HCT116 (cell line): ENCODE measurements at regions not wholly inside any gene's neighbourhood (a gene's known extent, or its start where the extent isn't known, plus 50 kb on each side); places are given as distances from the start of the nearest gene placed in this dataset.
"Not testable (repeated sequence)": the region's sequence is repeated elsewhere in the genome, so short reads cannot be mapped to it uniquely, and the experiment has no call there.

Experiments used
- ATAC-seq: fragments of 200-7000 bp; cut with Tn5 transposase; 2 replicates; pipeline ENCODE4 v1.9.1; 2020; ENCODE audit warnings: mild to moderate bottlenecking, moderate library complexity
- BruUV-seq: library from RNA; stranded (reverse); fragments of 400-500 nt; replicated peaks from 2 replicates; lab custom pipeline; 2021; lab: Mats Ljungman, UMichigan
- CTCF ChIA-PET: fragments of 300-600 bp; sonication (Branson Sonifier 250); formaldehyde crosslinking; loops from one replicate; lab custom pipeline; 2021; ENCODE audit warnings: antibody characterized with exemption; lab: Charles Lee
- POLR2A ChIA-PET: fragments of 300-600, 350-600 bp; sonication (Branson Sonifier 250); formaldehyde crosslinking; loops from one replicate; lab custom pipeline; 2021; ENCODE audit warnings: antibody characterized with exemption; lab: Charles Lee
- RAD21 ChIA-PET, 2 experiments: fragments of 300-600 bp; sonication (Branson Sonifier 250); formaldehyde crosslinking; loops; one replicate each; lab custom pipeline; 2023; ENCODE audit warnings: low total read pairs in 2 of 2; ENCODE audit not compliant: uncharacterized antibody in 2 of 2, unreplicated experiment in 2 of 2, low non-redundant PET in 1 of 2; lab: Charles Lee
- DNase-seq: peaks from one replicate; pipeline ENCODE4 v3.0.0-alpha.2; 2010; ENCODE audit warnings: low read depth, low spot score
- H2AFZ ChIP-seq: fragments of 200-600 bp; shearing (Covaris generic), sonication (generic); 2 replicates; pipeline ENCODE4 v1.6.1; 2017; ENCODE audit warnings: low read depth, mixed run types, mixed read lengths, antibody characterized with exemption, low read length; ENCODE audit not compliant: poor library complexity, severe bottlenecking
- H3K27ac ChIP-seq: 2 replicates; pipeline ENCODE4 v1.5.1; 2012; ENCODE audit warnings: low read depth, low read length
- H3K27me3 ChIP-seq: fragments of 200-600 bp; sonication (generic); 2 replicates; pipeline ENCODE4 v1.6.1; 2016; ENCODE audit warnings: mixed run types, low read length, mixed read lengths; ENCODE audit not compliant: insufficient read depth
- H3K36me3 ChIP-seq, 2 experiments: fragments of 200-500 bp in 1 of 2; fragments of 200-600 bp in 1 of 2; sonication (Bioruptor generic) in 1 of 2; sonication (generic) in 1 of 2; 2 replicates each; pipeline versions ENCODE4 v1.5.1 to v1.6.1; 2014 to 2016; ENCODE audit warnings: low read length in 2 of 2, inconsistent platforms in 1 of 2, mixed read lengths in 1 of 2, mixed run types in 1 of 2; ENCODE audit not compliant: insufficient read depth in 2 of 2, control insufficient read depth in 1 of 2
- H3K4me1 ChIP-seq, 2 experiments: fragments of 200-600 bp in 1 of 2; sonication (generic) in 1 of 2; 2 replicates each; pipeline versions ENCODE4 v1.5.1 to v1.6.1; 2012 to 2017; ENCODE audit warnings: low read length in 2 of 2, inconsistent platforms in 1 of 2, mild to moderate bottlenecking in 1 of 2, mixed read lengths in 1 of 2, mixed run types in 1 of 2, moderate library complexity in 1 of 2; ENCODE audit not compliant: insufficient read depth in 2 of 2, control insufficient read depth in 1 of 2
- H3K4me2 ChIP-seq: fragments of 200-600 bp; sonication (generic); 2 replicates; pipeline ENCODE4 v1.6.1; 2017; ENCODE audit warnings: mixed run types, low read length, mixed read lengths
- H3K4me3 ChIP-seq, 2 experiments: fragments of 200-600 bp in 1 of 2; sonication (generic) in 1 of 2; replicated peaks in 1 of 2; 2 replicates each; pipeline ENCODE4 v1.5.1; 2011 to 2016; ENCODE audit warnings: low read length in 2 of 2, control low read depth in 1 of 2, low read depth in 1 of 2, mild to moderate bottlenecking in 1 of 2, mixed read lengths in 1 of 2, mixed run types in 1 of 2
- H3K79me2 ChIP-seq: fragments of 200-600 bp; sonication (generic); 2 replicates; pipeline ENCODE4 v1.6.1; 2017; ENCODE audit warnings: mild to moderate bottlenecking, mixed run types, low read length, moderate library complexity, mixed read lengths; ENCODE audit not compliant: insufficient read depth
- H3K9ac ChIP-seq: fragments of 200-600 bp; sonication (generic); 2 replicates; pipeline ENCODE4 v1.6.1; 2016; ENCODE audit warnings: low read length, mixed read lengths
- H3K9me2 ChIP-seq: fragments of 200-600 bp; sonication (generic), shearing (Covaris generic); 2 replicates; pipeline ENCODE4 v1.6.1; 2017; ENCODE audit warnings: mixed run types, mild to moderate bottlenecking, moderate library complexity; ENCODE audit not compliant: insufficient read depth
- H3K9me3 ChIP-seq, 2 experiments: fragments of 200-500 bp in 1 of 2; fragments of 200-600 bp in 1 of 2; sonication (Bioruptor generic) in 1 of 2; sonication (generic) in 1 of 2; 2 replicates each; pipeline ENCODE4 v1.6.1; 2014 to 2017; ENCODE audit warnings: low read length in 2 of 2, mixed read lengths in 2 of 2, inconsistent platforms in 1 of 2, low read depth in 1 of 2, mild to moderate bottlenecking in 1 of 2, mixed run types in 1 of 2, moderate library complexity in 1 of 2; ENCODE audit not compliant: control insufficient read depth in 1 of 2, insufficient read depth in 1 of 2
- H4K20me1 ChIP-seq: fragments of 200-600 bp; sonication (generic), shearing (Covaris generic); 2 replicates; pipeline ENCODE4 v1.6.1; 2017; ENCODE audit warnings: mixed run types, mild to moderate bottlenecking, moderate library complexity; ENCODE audit not compliant: insufficient read depth
- CEBPB ChIP-seq: IDR thresholded peaks from 2 replicates; pipeline ENCODE4 v1.6.1; 2012; ENCODE audit warnings: low read depth
- EZH2 ChIP-seq: fragments of 200-600 bp; sonication (generic); IDR thresholded peaks from 2 replicates; pipeline ENCODE4 v1.6.1; 2017; ENCODE audit warnings: antibody characterized with exemption, mixed run types
- EZH2phosphoT487 ChIP-seq: fragments of 200-600 bp; IDR thresholded peaks from 2 replicates; pipeline ENCODE4 v1.6.1; 2018; ENCODE audit warnings: antibody characterized with exemption, borderline replicate concordance
- FOSL1 ChIP-seq: IDR thresholded peaks from 2 replicates; pipeline ENCODE4 v1.6.1; 2012; ENCODE audit warnings: low read depth
- JUND ChIP-seq: IDR thresholded peaks from 2 replicates; pipeline ENCODE4 v1.6.1; 2012
- POLR2AphosphoS5 ChIP-seq: IDR thresholded peaks from 2 replicates; pipeline ENCODE4 v1.6.1; 2011; ENCODE audit warnings: mild to moderate bottlenecking, low read depth, low read length, moderate library complexity
- RAD21 ChIP-seq: IDR thresholded peaks from 2 replicates; pipeline ENCODE4 v1.6.1; 2012; ENCODE audit warnings: low read depth, mild to moderate bottlenecking
- REST ChIP-seq: IDR thresholded peaks from 2 replicates; pipeline ENCODE4 v1.6.1; 2012; ENCODE audit warnings: low read depth
- ZFX ChIP-seq: fragments of 450-650 bp; IDR thresholded peaks from 2 replicates; pipeline ENCODE4 v1.6.1; 2017
- intact Hi-C: fragments of 100-400 bp; cut with micrococcal nuclease; formaldehyde crosslinking; loops from 2 replicates; pipeline ENCODE4 v1.10.0; 2022
- TF ChIP-seq, protein P1 (sequence below): IDR thresholded peaks from 2 replicates; pipeline ENCODE4 v1.6.1; 2012

GRCh38 chr18:14221689-14222088, 89.5 kb upstream of the ZNF519 start:
- H4K20me1 ChIP-seq, result no peaks in the 10 kb centered on the region
- RAD21 ChIA-PET, result no interaction called here
- no peaks in the 10 kb centered on the region for H3K4me1 ChIP-seq
- no peaks in the 10 kb centered on the region for H3K36me3 ChIP-seq
- H3K27me3 ChIP-seq, result no peaks in the 10 kb centered on the region
- no peak overlapping the region for H3K27ac ChIP-seq
- intact Hi-C loops, result no loop called here
- H2AFZ ChIP-seq, result no peak overlapping the region
- CTCF ChIA-PET, result no interaction called here
- H3K4me3 ChIP-seq, result no peak overlapping the region
- ATAC-seq, result no peak
- no peak overlapping the region for H3K9ac ChIP-seq
- POLR2A ChIA-PET, result no interaction called here
- H3K79me2 ChIP-seq, result no peaks in the 10 kb centered on the region
- no peak for DNase-seq
- H3K9me3 ChIP-seq, result no peaks in the 10 kb centered on the region; a peak in 1 of 4 replicates
- H3K4me2 ChIP-seq, result no peak overlapping the region
- H3K9me2 ChIP-seq, result no peaks in the 10 kb centered on the region
- no TSS peak for BruUV-seq
- TF ChIP-seq REST (no peak), RAD21 (no peak), EZH2 (no peak), EZH2phosphoT487 (no peak), FOSL1 (no peak), ZFX (no peak), CEBPB (no peak), POLR2AphosphoS5 (no peak), JUND (no peak)
- TF ChIP-seq, protein P1, sequence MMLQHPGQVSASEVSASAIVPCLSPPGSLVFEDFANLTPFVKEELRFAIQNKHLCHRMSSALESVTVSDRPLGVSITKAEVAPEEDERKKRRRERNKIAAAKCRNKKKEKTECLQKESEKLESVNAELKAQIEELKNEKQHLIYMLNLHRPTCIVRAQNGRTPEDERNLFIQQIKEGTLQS, result no peak

- H3K4me2 ChIP-seq, DNase-seq, H2AFZ ChIP-seq, H3K27me3 ChIP-seq, H3K4me1 ChIP-seq, H3K4me3 ChIP-seq, RAD21 ChIA-PET, H3K79me2 ChIP-seq, H3K9me2 ChIP-seq, H3K36me3 ChIP-seq, H4K20me1 ChIP-seq, intact Hi-C loops, POLR2A ChIA-PET, BruUV-seq, H3K9me3 ChIP-seq, CTCF ChIA-PET, H3K27ac ChIP-seq, H3K9ac ChIP-seq, ATAC-seq: not testable (repeated sequence)
These were observed 83.7 kb upstream of the ZNF519 start for GRCh38 chr18:14215952-14216351.

DNA sequence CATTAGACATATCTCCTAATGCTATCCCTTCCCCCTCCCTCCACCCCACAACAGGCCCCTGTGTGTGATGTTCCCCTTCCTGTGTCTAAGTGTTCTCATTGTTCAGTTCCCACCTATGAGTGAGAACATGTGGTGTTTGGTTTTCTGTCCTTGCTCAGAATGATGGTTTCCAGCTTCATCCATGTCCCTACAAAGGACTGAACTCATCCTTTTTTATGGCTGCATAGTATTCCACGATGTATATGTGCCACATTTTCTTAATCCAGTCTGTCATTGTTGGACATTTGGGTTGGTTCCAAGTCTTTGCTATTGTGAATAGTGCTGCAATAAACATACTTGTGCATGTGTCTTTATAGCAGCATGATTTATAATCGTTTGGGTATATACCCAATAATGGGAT, 71.2 kb upstream of the ZNF519 start:
- H3K9me2 ChIP-seq, H3K27ac ChIP-seq, H3K4me1 ChIP-seq, H3K27me3 ChIP-seq, POLR2A ChIA-PET, DNase-seq, CTCF ChIA-PET, H4K20me1 ChIP-seq, BruUV-seq, intact Hi-C loops, H3K4me3 ChIP-seq, ATAC-seq, H3K4me2 ChIP-seq, H2AFZ ChIP-seq, RAD21 ChIA-PET, H3K9ac ChIP-seq, H3K9me3 ChIP-seq, H3K36me3 ChIP-seq, H3K79me2 ChIP-seq: not testable (repeated sequence)
